IPS DF 6.9 (cell line): ENCODE measurements at regions not wholly inside any gene's neighbourhood (a gene's known extent, or its start where the extent isn't known, plus 50 kb on each side); places are given as distances from the start of the nearest gene placed in this dataset.

Experiments used
- DNase-seq: peaks from one replicate; pipeline ENCODE4 v3.0.0-alpha.2; 2013; ENCODE audit warnings: low read depth, low spot score
- H3K27ac ChIP-seq: one replicate; pipeline ENCODE4 v1.5.1; 2013; ENCODE audit warnings: low read length, control low read depth
- H3K27me3 ChIP-seq: 2 replicates; pipeline ENCODE4 v1.6.1; 2013; ENCODE audit warnings: mild to moderate bottlenecking, low read length; ENCODE audit not compliant: control insufficient read depth, insufficient read depth
- H3K36me3 ChIP-seq: 2 replicates; pipeline ENCODE4 v1.6.1; 2013; ENCODE audit warnings: low read length; ENCODE audit not compliant: control insufficient read depth, insufficient read depth
- H3K4me1 ChIP-seq: 2 replicates; pipeline ENCODE4 v1.6.1; 2013; ENCODE audit warnings: low read length; ENCODE audit not compliant: control insufficient read depth, insufficient read depth
- H3K4me3 ChIP-seq: 2 replicates; pipeline ENCODE4 v1.5.1; 2013; ENCODE audit warnings: mild to moderate bottlenecking, low read length
- H3K9me3 ChIP-seq: 2 replicates; pipeline ENCODE4 v1.6.1; 2013; ENCODE audit warnings: low read length, inconsistent platforms; ENCODE audit not compliant: control insufficient read depth, insufficient read depth
- WGBS: extraction: QIAGEN DNeasy Blood & Tissue Kit; methylation state at CpG from one replicate; pipeline ENCODE4 v1.1.7; 2013; ENCODE audit warnings: mixed read lengths, missing lambda C conversion rate; ENCODE audit not compliant: insufficient read length, insufficient coverage; 5-methylcytosine and 5-hydroxymethylcytosine counted together

GRCh38 chr4:123740236-123740635, 343.6 kb downstream of the SPRY1 start:
- Histone ChIP-seq H3K27ac (no peak overlapping the region), H3K9me3 (no peaks in the 10 kb centered on the region), H3K27me3 (no peaks in the 10 kb centered on the region), H3K4me3 (no peak overlapping the region), H3K4me1 (no peaks in the 10 kb centered on the region), H3K36me3 (no peaks in the 10 kb centered on the region)
- no peak for DNase-seq
- no CpG with 5 or more reads among the region's 3 CpGs for WGBS

GRCh38 chr4:123741906-123742305, 345.3 kb downstream of the SPRY1 start:
- H3K36me3 ChIP-seq: no peaks in the 10 kb centered on the region
- no CpG with 5 or more reads among the region's 2 CpGs for WGBS
- H3K4me3 ChIP-seq: no peak overlapping the region
- DNase-seq: no peak
- no peaks in the 10 kb centered on the region for H3K27me3 ChIP-seq
- H3K27ac ChIP-seq: no peak overlapping the region
- no peaks in the 10 kb centered on the region for H3K4me1 ChIP-seq
- H3K9me3 ChIP-seq: no peaks in the 10 kb centered on the region

GRCh38 chr4:123743848-123744247, 347.3 kb downstream of the SPRY1 start:
- H3K27me3 ChIP-seq: no peaks in the 10 kb centered on the region
- no peak overlapping the region for H3K4me3 ChIP-seq
- H3K9me3 ChIP-seq: no peaks in the 10 kb centered on the region
- H3K4me1 ChIP-seq: no peaks in the 10 kb centered on the region; the same call in 1 of the 2 replicates
- no peak for DNase-seq
- H3K27ac ChIP-seq: no peak overlapping the region
- H3K36me3 ChIP-seq: no peaks in the 10 kb centered on the region

DNA sequence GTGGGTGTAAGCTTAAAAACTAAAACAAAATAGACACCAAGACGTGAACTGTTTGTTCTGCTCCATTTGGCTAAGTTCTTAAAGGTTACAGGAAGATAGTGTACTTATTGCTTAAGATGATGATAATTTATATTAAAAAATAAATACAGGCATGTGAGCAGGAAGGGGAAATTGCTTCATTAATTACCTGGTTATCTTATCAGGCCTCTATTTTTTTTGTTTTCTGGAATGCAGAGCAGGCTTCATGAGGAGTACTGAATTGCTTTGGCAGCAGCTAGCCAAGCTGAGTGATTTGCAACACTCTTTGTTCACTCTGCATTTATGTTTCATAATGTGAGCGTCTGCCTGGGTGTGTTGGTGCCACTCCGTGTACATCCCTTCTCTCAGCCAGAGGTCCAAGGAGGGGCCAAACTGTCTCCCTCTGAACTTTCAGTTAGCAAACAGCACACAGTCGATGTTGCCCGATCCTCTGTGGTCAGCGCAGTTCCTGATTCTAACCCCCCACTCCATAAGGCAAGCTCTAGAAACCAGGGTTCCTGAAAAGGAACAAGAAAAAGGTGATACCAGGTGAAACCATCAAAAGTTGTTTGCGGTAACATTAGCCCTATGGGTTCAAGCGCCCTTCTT, 348.2 kb downstream of the SPRY1 start:
- H3K4me1 ChIP-seq: no peaks in the 10 kb centered on the region; the same call in 1 of the 2 replicates
- no peaks in the 10 kb centered on the region for H3K36me3 ChIP-seq
- DNase-seq: no peak
- no peak overlapping the region for H3K4me3 ChIP-seq
- no peak overlapping the region for H3K27ac ChIP-seq
- no peaks in the 10 kb centered on the region for H3K9me3 ChIP-seq
- no CpG with 5 or more reads among the region's 8 CpGs for WGBS
- H3K27me3 ChIP-seq: no peaks in the 10 kb centered on the region

DNA sequence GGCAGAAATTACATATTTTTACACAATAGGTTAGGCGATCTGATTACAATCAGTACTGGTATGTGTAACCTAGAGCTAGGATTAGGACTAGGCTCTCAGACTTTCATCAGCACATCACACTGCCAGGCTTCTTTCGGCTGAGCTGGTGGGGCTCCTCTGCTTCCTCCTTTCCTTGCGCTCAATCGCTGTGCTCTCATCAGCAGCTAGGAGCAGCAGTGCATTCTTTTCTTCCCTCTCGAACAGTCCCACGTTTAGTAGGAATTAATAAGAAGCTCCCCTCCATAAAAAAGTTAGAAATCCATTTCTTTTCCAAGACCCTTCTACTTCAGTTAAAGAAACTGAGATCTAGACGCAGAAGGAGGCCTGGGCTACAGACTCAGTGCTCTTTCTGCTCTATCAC, 350.4 kb downstream of the SPRY1 start:
- Histone ChIP-seq H3K27ac (no peak overlapping the region), H3K36me3 (no peaks in the 10 kb centered on the region), H3K4me3 (no peak overlapping the region), H3K27me3 (no peaks in the 10 kb centered on the region), H3K4me1 (peaks cover 2% of the 10 kb centered on the region; the same call in 1 of the 2 replicates), H3K9me3 (no peaks in the 10 kb centered on the region)
- no peak for DNase-seq
- WGBS: no CpG with 5 or more reads among the region's 7 CpGs

GRCh38 chr4:123748806-123749205, 352.2 kb downstream of the SPRY1 start:
- Histone ChIP-seq H3K4me3 (no peak overlapping the region), H3K36me3 (no peaks in the 10 kb centered on the region), H3K4me1 (peaks cover 2% of the 10 kb centered on the region; the same call in 1 of the 2 replicates), H3K27me3 (no peaks in the 10 kb centered on the region), H3K27ac (no peak overlapping the region), H3K9me3 (no peaks in the 10 kb centered on the region)
- no peak for DNase-seq
- no CpG with 5 or more reads among the region's 3 CpGs for WGBS

GRCh38 chr4:123749383-123749782, 352.8 kb downstream of the SPRY1 start:
- H3K9me3 ChIP-seq: no peaks in the 10 kb centered on the region
- no peaks in the 10 kb centered on the region for H3K27me3 ChIP-seq
- no peak overlapping the region for H3K4me3 ChIP-seq
- H3K4me1 ChIP-seq: peaks cover 2% of the 10 kb centered on the region; the same call in 1 of the 2 replicates
- H3K27ac ChIP-seq: no peak overlapping the region
- no peaks in the 10 kb centered on the region for H3K36me3 ChIP-seq
- whole genome bisulfite sequencing: no CpG with 5 or more reads among the region's 7 CpGs
- no peak for DNase-seq

- no peak overlapping the region for H3K4me3 ChIP-seq
- no CpG with 5 or more reads among the region's 3 CpGs for WGBS
- DNase-seq: no peak
- H3K27ac ChIP-seq: no peak overlapping the region
- H3K36me3 ChIP-seq: no peaks in the 10 kb centered on the region
- H3K9me3 ChIP-seq: no peaks in the 10 kb centered on the region
- peaks cover 2% of the 10 kb centered on the region; the same call in 1 of the 2 replicates for H3K4me1 ChIP-seq
- H3K27me3 ChIP-seq: no peaks in the 10 kb centered on the region
Observed at GRCh38 chr4:123750044-123750443, 353.4 kb downstream of the SPRY1 start.

- Histone ChIP-seq H3K4me1 (peaks cover 1% of the 10 kb centered on the region; the same call in 1 of the 2 replicates), H3K27ac (no peak overlapping the region), H3K36me3 (no peaks in the 10 kb centered on the region), H3K27me3 (no peaks in the 10 kb centered on the region), H3K9me3 (no peaks in the 10 kb centered on the region), H3K4me3 (no peak overlapping the region)
- no peak for DNase-seq
- no CpG with 5 or more reads among the region's 2 CpGs for WGBS
Observed at GRCh38 chr4:123755655-123756054, 359.1 kb downstream of the SPRY1 start.

- no peaks in the 10 kb centered on the region for H3K36me3 ChIP-seq
- H3K4me3 ChIP-seq: no peak overlapping the region
- WGBS: 100% methylated on average over 1 of the region's 2 CpGs
- no peak overlapping the region for H3K27ac ChIP-seq
- H3K9me3 ChIP-seq: no peaks in the 10 kb centered on the region
- no peaks in the 10 kb centered on the region for H3K4me1 ChIP-seq
- H3K27me3 ChIP-seq: no peaks in the 10 kb centered on the region
- no peak for DNase-seq
Observed at GRCh38 chr4:123767806-123768205, 371.2 kb downstream of the SPRY1 start.

DNA sequence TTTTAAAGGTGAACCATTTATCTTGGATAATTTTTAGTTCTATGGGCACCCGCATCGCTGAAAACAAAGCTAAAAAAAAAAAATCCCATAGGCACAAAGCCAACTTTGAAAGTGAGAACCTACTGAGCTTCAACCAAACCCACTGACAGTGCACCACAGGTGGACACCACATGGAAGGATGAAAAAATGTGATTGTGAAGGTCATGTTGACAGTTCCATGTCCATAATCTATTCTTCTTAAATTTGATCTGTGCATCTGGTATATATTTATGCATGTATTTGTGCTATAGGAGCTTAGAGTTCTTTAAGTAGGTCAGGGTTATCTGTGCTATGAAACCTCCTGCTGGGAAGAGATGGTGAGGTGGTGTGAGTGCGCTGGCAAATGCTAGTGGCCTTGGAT, 374.3 kb downstream of the SPRY1 start:
- no peak overlapping the region for H3K27ac ChIP-seq
- no peaks in the 10 kb centered on the region for H3K36me3 ChIP-seq
- no peaks in the 10 kb centered on the region for H3K4me1 ChIP-seq
- no peaks in the 10 kb centered on the region for H3K9me3 ChIP-seq
- H3K27me3 ChIP-seq: no peaks in the 10 kb centered on the region
- H3K4me3 ChIP-seq: no peak overlapping the region
- no peak for DNase-seq
- WGBS: no CpG with 5 or more reads among the region's 3 CpGs
